ENCODE measurements at regions not wholly inside any gene's neighbourhood (a gene's known extent, or its start where the extent isn't known, plus 50 kb on each side); places are given as distances from the start of the nearest gene placed in this dataset.

- Mint-ChIP-seq H3K27me3 (ENCODE audit: unreplicated experiment) (peaks cover 2% of the 10 kb centered on the region), H3K27ac (ENCODE audit: unreplicated experiment) (no peak overlapping the region)
These were observed 188.8 kb upstream of the PAPPA start for GRCh38 chr9:115964710-115965347.

GRCh38 chr9:115966660-115967059 lies 186.9 kb upstream of the PAPPA start:
- Mint-ChIP-seq H3K36me3 (ENCODE audit: unreplicated experiment) (peaks cover 4% of the 10 kb centered on the region), H3K27me3 (ENCODE audit: unreplicated experiment) (no peaks in the 10 kb centered on the region), H3K27ac (ENCODE audit: unreplicated experiment) (no peak overlapping the region), H3K9me3 (ENCODE audit: unreplicated experiment) (no peaks in the 10 kb centered on the region), H3K4me3 (ENCODE audit: unreplicated experiment) (no peak overlapping the region), H3K4me1 (ENCODE audit: low read depth, unreplicated experiment) (no peaks in the 10 kb centered on the region)
- TF ChIP-seq, protein P1, sequence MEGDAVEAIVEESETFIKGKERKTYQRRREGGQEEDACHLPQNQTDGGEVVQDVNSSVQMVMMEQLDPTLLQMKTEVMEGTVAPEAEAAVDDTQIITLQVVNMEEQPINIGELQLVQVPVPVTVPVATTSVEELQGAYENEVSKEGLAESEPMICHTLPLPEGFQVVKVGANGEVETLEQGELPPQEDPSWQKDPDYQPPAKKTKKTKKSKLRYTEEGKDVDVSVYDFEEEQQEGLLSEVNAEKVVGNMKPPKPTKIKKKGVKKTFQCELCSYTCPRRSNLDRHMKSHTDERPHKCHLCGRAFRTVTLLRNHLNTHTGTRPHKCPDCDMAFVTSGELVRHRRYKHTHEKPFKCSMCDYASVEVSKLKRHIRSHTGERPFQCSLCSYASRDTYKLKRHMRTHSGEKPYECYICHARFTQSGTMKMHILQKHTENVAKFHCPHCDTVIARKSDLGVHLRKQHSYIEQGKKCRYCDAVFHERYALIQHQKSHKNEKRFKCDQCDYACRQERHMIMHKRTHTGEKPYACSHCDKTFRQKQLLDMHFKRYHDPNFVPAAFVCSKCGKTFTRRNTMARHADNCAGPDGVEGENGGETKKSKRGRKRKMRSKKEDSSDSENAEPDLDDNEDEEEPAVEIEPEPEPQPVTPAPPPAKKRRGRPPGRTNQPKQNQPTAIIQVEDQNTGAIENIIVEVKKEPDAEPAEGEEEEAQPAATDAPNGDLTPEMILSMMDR (IDR thresholded peaks at IDR 0.05; ENCODE audit: partially characterized antibody, unreplicated experiment), result no peak
- no peak for DNase-seq

More at GRCh38 chr9:115964710-115965347, 188.8 kb upstream of the PAPPA start:
- DNase-seq, result no peak
- Mint-ChIP-seq H3K9me3 (ENCODE audit: unreplicated experiment) (no peaks in the 10 kb centered on the region), H3K4me1 (ENCODE audit: low read depth, unreplicated experiment) (no peaks in the 10 kb centered on the region), H3K4me3 (ENCODE audit: unreplicated experiment) (no peak overlapping the region), H3K36me3 (ENCODE audit: unreplicated experiment) (peaks cover 4% of the 10 kb centered on the region)
- TF ChIP-seq, protein P1 (IDR thresholded peaks at IDR 0.05; ENCODE audit: partially characterized antibody, unreplicated experiment), result no peak

DNA sequence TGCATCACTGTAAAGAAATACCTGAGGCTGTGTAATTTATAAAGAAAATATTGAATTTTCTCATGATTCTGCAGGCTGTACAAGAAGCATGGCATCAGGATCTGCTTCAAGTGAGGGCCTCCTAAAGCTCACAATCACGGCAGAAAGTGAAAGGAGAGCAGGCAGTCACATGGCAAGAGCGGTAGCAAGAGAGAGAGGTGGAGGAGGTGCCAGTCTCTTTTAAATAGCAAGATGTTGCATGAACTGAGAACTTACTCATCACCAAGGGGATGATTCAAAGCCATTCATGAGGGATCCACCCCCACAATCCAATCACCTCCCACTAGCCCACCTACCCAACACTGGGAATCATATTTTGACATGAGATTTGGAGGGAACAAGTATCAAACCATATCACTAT lies 184.5 kb upstream of the PAPPA start:
- no peak for DNase-seq
- TF ChIP-seq, protein P1 (IDR thresholded peaks at IDR 0.05; ENCODE audit: partially characterized antibody, unreplicated experiment), result no peak
- Mint-ChIP-seq H3K27me3 (ENCODE audit: unreplicated experiment) (no peaks in the 10 kb centered on the region), H3K4me1 (ENCODE audit: low read depth, unreplicated experiment) (no peaks in the 10 kb centered on the region), H3K27ac (ENCODE audit: unreplicated experiment) (no peak overlapping the region), H3K9me3 (ENCODE audit: unreplicated experiment) (no peaks in the 10 kb centered on the region), H3K36me3 (ENCODE audit: unreplicated experiment) (peaks cover 4% of the 10 kb centered on the region), H3K4me3 (ENCODE audit: unreplicated experiment) (no peak overlapping the region)

GRCh38 chr9:115972362-115972761 lies 181.2 kb upstream of the PAPPA start:
- no peaks in the 10 kb centered on the region for H3K27me3 Mint-ChIP-seq (ENCODE audit: unreplicated experiment)
- H3K4me1 Mint-ChIP-seq (ENCODE audit: low read depth, unreplicated experiment), result no peaks in the 10 kb centered on the region
- H3K9me3 Mint-ChIP-seq (ENCODE audit: unreplicated experiment), result no peaks in the 10 kb centered on the region
- DNase-seq, result no peak
- H3K4me3 Mint-ChIP-seq (ENCODE audit: unreplicated experiment), result no peak overlapping the region
- no peak overlapping the region for H3K27ac Mint-ChIP-seq (ENCODE audit: unreplicated experiment)
- H3K36me3 Mint-ChIP-seq (ENCODE audit: unreplicated experiment), result peaks cover 8% of the 10 kb centered on the region
- TF ChIP-seq, protein P1 (IDR thresholded peaks at IDR 0.05; ENCODE audit: partially characterized antibody, unreplicated experiment), result no peak

DNA sequence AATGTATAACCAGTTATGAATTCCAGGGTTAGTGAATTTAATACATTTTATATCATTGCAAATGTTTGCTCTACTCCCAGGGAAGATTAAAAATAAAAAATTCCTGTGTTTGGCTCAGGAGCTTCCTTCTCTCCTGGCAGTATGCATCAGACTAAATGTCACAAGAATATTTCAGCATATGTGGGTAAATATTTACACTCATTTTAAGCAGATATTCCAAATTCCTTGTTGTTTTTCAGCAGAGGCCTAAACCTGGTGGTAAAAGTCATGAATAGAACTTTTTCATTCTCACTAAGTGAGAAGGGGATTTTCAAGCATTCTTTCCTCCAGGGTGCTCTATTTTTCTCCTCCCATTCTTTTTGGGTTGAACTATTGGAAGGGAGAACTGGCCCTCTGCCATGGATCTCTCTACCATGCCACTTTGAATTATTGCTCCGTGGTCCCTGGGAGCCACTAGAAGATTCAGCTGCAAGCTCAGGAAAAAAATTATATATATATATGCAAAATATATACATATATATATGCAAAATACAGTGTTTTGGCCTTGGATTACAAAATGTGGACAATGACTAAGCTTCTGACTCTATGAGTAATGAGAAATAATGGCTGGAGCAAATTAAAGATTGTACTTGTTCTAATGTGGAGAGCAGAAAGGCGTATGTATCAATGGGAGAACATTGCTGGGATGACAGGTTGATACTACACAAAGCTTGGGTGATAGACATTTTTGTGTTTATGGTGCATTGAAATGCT lies 180.6 kb upstream of the PAPPA start:
- H3K4me3 Mint-ChIP-seq (ENCODE audit: unreplicated experiment), result no peak overlapping the region
- TF ChIP-seq, protein P1 (IDR thresholded peaks at IDR 0.05; ENCODE audit: partially characterized antibody, unreplicated experiment), result no peak
- peaks cover 4% of the 10 kb centered on the region for H3K36me3 Mint-ChIP-seq (ENCODE audit: unreplicated experiment)
- H3K27ac Mint-ChIP-seq (ENCODE audit: unreplicated experiment), result no peak overlapping the region
- DNase-seq, result no peak
- no peaks in the 10 kb centered on the region for H3K9me3 Mint-ChIP-seq (ENCODE audit: unreplicated experiment)
- no peaks in the 10 kb centered on the region for H3K27me3 Mint-ChIP-seq (ENCODE audit: unreplicated experiment)
- no peaks in the 10 kb centered on the region for H3K4me1 Mint-ChIP-seq (ENCODE audit: low read depth, unreplicated experiment)

Data from glutamatergic neuron (in vitro differentiated cells).